Kidney (tissue), 13 donors: ENCODE measurements at regions not wholly inside any gene's neighbourhood (a gene's known extent, or its start where the extent isn't known, plus 50 kb on each side); places are given as distances from the start of the nearest gene placed in this dataset.

Experiments used
- DNase-seq, 5 donors: peaks; one replicate each; pipeline ENCODE4 v3.0.0-alpha.2; 2013 to 2020
- FAIRE-seq: peaks from 2 replicates; lab custom pipeline; 2012; peaks lifted over from hg19 to GRCh38; lab: Jason Lieb, UNC
- H3K27ac ChIP-seq, 2 donors: one replicate each; pipeline ENCODE4 v1.7.0; 2013; ENCODE audit warnings: low read depth in 2 of 2, low read length in 2 of 2, inconsistent platforms in 1 of 2
- H3K27me3 ChIP-seq: one replicate; pipeline ENCODE4 v1.7.1; 2013; ENCODE audit warnings: low read length, inconsistent platforms; ENCODE audit not compliant: control insufficient read depth, insufficient read depth
- H3K36me3 ChIP-seq, 3 donors: one replicate each; pipeline versions ENCODE4 v1.7.0 to v1.7.1; 2013; ENCODE audit warnings: low read length in 3 of 3, control low read depth in 1 of 3, inconsistent platforms in 1 of 3; ENCODE audit not compliant: insufficient read depth in 3 of 3, control insufficient read depth in 2 of 3
- H3K4me1 ChIP-seq, 3 donors: one replicate each; pipeline versions ENCODE4 v1.7.0 to v1.7.1; 2013; ENCODE audit warnings: low read length in 3 of 3, inconsistent platforms in 1 of 3, low read depth in 1 of 3; ENCODE audit not compliant: control insufficient read depth in 2 of 3, insufficient read depth in 2 of 3
- H3K4me3 ChIP-seq, 3 donors: one replicate each; pipeline versions ENCODE4 v1.7.0 to v1.8.1; 2013; ENCODE audit warnings: low read length in 3 of 3, control low read depth in 1 of 3, inconsistent platforms in 1 of 3
- H3K9ac ChIP-seq, 3 donors: one replicate each; pipeline versions ENCODE4 v1.7.0 to v1.7.1; 2013; ENCODE audit warnings: low read length in 3 of 3, control low read depth in 1 of 3, inconsistent platforms in 1 of 3
- H3K9me3 ChIP-seq, 3 donors: one replicate each; pipeline versions ENCODE4 v1.7.0 to v1.7.1; 2013; ENCODE audit warnings: low read length in 3 of 3, control low read depth in 1 of 3, inconsistent platforms in 1 of 3; ENCODE audit not compliant: control insufficient read depth in 2 of 3, insufficient read depth in 1 of 3
- intact Hi-C: fragments of 100-400 bp; cut with DNase I; formaldehyde crosslinking; loops from one replicate; pipeline ENCODE4 v1.11.1; 2022
- TF ChIP-seq, protein P1 (sequence below): IDR thresholded peaks from 3 replicates; pipeline ENCODE4 v1.5.1; 2012; ENCODE audit warnings: mild to moderate bottlenecking, moderate library complexity, borderline replicate concordance; ENCODE audit not compliant: insufficient read depth; ENCODE audit errors: extremely low read depth
- donor health status: control.
- donor health status: control.
- donor health status: control.
- donor health status: control.
- donor health status: control.
- donor health status: DM: yes; HTN: yes; CAD: no.
- donor health status: Normal renal cell carcinoma (clear cell type).

DNA sequence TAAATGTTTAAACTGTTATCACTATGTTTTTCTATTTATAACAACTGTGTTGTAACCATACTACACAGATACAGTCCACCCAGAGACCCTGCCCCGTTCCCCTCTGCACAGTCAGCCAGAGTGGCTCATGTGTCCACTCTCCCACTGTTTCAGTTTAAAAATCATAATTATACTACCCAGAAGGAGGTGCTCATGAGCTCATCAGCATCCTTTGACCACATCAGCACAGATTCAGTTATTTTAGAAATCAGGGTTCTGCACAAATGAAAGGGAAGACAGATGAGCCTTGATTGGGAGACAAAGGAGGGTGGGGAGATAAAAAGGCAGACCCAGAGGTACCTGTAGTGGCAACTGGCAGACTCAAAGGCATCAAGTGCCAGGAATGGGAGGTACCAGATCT is 124.3 kb downstream of the RCN1 start:
- FAIRE-seq = no peak
- TF ChIP-seq, protein P1, sequence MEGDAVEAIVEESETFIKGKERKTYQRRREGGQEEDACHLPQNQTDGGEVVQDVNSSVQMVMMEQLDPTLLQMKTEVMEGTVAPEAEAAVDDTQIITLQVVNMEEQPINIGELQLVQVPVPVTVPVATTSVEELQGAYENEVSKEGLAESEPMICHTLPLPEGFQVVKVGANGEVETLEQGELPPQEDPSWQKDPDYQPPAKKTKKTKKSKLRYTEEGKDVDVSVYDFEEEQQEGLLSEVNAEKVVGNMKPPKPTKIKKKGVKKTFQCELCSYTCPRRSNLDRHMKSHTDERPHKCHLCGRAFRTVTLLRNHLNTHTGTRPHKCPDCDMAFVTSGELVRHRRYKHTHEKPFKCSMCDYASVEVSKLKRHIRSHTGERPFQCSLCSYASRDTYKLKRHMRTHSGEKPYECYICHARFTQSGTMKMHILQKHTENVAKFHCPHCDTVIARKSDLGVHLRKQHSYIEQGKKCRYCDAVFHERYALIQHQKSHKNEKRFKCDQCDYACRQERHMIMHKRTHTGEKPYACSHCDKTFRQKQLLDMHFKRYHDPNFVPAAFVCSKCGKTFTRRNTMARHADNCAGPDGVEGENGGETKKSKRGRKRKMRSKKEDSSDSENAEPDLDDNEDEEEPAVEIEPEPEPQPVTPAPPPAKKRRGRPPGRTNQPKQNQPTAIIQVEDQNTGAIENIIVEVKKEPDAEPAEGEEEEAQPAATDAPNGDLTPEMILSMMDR = no peak
- no peaks in the 10 kb centered on the region for H3K36me3 ChIP-seq
- no peak overlapping the region for H3K27ac ChIP-seq
- no peak overlapping the region for H3K4me3 ChIP-seq
- intact Hi-C loops = no loop called here
- H3K9me3 ChIP-seq = no peaks in the 10 kb centered on the region
- no peak overlapping the region for H3K9ac ChIP-seq
- no peaks in the 10 kb centered on the region for H3K4me1 ChIP-seq
- no peaks in the 10 kb centered on the region for H3K27me3 ChIP-seq
- no peak for DNase-seq

DNA sequence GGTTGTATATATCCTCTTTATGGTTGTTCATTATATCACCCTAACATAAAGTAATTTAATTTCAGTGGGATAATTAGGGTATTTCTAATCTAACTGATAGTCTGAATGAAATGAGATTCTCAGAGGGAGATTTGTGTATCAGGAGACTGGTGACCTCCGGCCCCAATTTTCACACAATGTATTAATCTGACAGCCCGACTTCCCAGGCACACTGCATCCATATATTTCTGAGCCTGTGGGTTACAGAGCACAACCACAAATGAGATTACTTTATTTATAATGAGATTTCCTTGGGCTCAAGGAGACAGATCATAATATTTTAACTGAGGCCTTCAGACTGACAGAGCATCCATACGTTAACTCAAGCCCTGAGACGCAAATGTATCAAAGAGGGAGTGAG is 125.9 kb downstream of the RCN1 start:
- DNase-seq = no peak
- no peaks in the 10 kb centered on the region for H3K9me3 ChIP-seq
- no peaks in the 10 kb centered on the region for H3K4me1 ChIP-seq
- FAIRE-seq = no peak
- intact Hi-C loops = no loop called here
- no peak overlapping the region for H3K4me3 ChIP-seq
- H3K27ac ChIP-seq = no peak overlapping the region
- no peaks in the 10 kb centered on the region for H3K27me3 ChIP-seq
- TF ChIP-seq, protein P1 = no peak
- no peaks in the 10 kb centered on the region for H3K36me3 ChIP-seq
- H3K9ac ChIP-seq = no peak overlapping the region

DNA sequence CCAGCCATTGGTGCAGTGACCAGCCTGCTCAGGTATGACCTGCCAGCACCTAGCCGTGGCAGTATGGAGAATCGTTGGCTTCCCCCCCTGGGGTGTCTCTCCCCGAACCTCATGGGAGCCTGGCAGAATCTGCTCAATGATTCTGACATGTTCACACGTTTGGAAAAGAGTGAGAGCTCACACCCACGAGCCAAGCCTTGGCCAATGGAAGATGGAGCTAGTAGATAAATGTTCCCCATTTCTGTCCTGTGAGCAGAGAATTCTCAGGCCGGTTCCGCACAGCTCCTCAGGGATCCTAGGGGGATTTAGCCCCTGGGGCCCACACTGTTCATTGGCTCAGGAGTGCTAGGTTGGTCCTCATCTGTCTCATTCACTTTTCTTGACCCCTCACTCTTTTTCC is 128.4 kb downstream of the RCN1 start:
- Histone ChIP-seq H3K4me1 (no peaks in the 10 kb centered on the region), H3K9ac (no peak overlapping the region), H3K9me3 (no peaks in the 10 kb centered on the region), H3K27ac (no peak overlapping the region), H3K27me3 (no peaks in the 10 kb centered on the region), H3K4me3 (no peak overlapping the region), H3K36me3 (no peaks in the 10 kb centered on the region)
- TF ChIP-seq, protein P1 = no peak
- intact Hi-C loops = no loop called here
- FAIRE-seq = no peak
- no peak for DNase-seq

DNA sequence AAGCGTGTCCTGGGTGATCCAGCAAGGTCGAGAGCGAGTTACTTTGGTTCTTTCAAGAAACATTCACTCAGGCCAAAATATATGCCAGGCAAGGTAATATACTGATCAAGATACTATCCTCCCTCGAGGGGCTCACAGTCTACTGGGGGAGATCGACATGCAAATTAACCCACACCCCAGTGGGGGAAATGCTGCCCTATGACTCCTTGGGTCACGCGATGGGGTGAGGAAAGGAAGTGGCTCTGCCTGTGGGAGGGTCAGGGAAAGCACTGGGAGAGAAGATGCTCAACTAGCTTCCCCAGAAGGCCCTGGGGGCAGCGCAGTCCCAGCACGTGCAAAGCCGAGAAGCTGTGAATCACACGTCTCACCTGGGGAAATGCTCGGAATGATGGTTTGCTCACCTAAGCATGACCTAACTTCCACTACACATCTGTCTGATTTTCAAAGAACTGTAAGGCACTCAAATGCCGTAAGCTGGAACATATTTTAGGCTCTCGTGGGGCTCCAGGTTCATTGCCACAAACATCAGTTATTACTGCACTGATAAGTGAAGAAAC is 130.7 kb downstream of the RCN1 start:
- Histone ChIP-seq H3K27ac (no peak overlapping the region), H3K27me3 (no peaks in the 10 kb centered on the region), H3K36me3 (no peaks in the 10 kb centered on the region), H3K9me3 (no peaks in the 10 kb centered on the region), H3K4me3 (no peak overlapping the region), H3K4me1 (no peaks in the 10 kb centered on the region), H3K9ac (no peak overlapping the region)
- FAIRE-seq (no peak), DNase-seq (no peak)
- intact Hi-C loops = no loop called here
- TF ChIP-seq, protein P1 = no peak
